GM18519 (cell line): ENCODE measurements at regions not wholly inside any gene's neighbourhood (a gene's known extent, or its start where the extent isn't known, plus 50 kb on each side); places are given as distances from the start of the nearest gene placed in this dataset.

Experiments used
- ATAC-seq: cut with Tn5 transposase; IDR thresholded peaks from one replicate; pipeline ENCODE4 v1.9.1; 2021; ENCODE audit warnings: mild to moderate bottlenecking, moderate library complexity; ENCODE audit not compliant: unreplicated experiment, low FRiP score

DNA sequence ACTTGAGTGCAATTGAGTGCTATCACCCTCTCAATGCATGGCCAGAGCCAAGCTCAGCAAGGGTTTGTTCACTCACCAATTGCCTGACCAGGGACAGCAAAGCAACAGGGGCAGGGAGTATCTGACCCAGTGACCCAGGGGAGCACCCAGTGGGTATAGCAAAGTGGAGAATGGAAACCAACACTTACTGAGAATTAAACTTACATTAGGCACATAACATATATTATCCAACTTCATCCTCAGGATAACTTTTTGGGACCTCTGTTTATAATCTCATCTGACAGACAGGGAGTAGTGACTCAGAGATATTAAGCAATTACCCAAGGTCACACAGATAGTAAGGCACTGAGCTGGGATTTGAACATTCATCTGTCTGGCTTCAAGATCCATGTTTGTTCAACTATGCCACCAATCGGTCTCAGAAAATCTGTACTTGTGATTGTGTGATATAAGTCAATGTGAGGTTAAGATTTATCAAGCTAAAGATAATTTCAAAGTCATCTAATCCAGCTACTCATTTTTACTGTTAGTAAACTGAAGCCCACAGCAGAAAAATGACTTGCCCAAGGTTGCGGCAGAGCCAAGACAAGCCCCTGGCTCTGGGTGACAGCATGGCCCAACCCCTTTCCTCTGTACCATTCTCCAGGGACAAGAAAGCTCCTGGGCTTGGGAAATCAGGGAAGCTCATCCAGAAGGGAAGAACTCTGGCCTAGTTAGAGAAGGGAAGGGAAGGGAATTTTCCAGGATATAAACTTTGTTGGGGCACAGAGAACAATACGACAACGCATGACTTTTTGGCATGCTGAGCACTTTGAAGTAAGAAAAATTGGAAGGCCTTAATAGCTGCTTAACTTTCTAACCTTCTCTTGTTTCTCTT is 138.0 kb upstream of the SMAD3 start:
- ATAC-seq = no peak

DNA sequence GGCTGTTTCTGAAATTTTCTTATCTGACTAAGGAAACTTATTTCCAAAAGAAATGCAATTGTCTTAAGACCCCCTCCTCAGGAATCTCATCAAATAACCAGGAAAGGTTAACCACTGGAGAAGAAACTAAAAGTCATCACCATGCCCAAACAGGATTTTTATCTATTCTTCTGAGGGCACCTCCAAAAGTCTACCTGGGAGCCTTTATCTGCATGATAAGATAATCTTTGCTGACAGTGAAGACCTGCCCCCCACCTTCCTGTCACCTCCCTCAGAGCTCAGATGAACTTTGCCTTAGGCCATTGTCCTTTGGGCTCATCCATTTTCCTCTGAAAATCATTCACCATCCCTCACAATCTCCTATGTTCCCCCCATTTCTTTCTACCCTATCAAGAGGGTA is 137.3 kb upstream of the SMAD3 start:
- no peak for ATAC-seq

DNA sequence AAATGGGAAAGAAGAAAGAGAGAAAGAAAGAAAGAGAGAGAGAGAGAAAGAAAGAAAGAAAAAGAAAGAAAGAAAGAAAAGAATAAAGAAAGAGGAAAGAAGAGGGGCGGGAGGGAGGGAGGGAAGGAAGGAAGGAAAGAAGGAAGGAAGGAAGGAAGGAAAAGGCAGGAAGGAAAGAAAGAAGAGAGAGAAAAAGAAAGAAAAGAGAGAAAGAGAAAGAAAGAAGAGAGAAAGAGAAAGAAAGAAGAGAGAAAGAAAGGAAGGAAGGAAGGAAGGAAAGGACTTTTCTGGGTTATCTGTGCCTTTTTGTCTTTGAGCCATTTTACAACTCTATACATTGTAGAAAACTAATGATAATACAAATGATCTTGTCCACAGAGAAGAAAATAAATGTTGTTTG is 136.6 kb upstream of the SMAD3 start:
- ATAC-seq = no peak

DNA sequence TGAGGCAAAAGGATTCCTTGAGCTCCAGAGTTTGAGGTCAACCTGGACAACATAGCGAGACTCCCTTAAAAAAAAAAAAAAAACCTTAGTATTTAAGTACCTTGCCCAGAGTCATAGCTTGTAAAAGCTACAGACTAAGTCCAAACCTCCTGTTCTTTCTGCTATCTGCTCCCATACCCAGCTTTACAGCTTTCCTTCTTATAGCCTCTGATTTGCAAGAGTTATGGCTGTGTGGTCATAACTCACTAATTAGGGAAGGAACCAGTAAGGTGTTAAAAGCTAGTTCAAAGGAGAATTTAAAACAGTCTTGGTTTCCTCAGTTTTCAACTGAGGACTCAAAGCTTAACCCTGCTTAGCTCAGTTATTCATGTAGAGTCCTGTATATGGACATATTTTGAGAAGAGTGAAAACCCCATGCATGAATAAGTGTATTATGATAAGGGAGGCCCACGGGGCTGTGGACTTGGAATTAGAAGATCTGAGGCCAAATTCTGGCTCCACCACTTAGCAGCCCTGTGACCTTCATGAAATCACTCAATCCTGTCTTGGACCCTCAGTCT is 135.5 kb upstream of the SMAD3 start:
- ATAC-seq = no peak

DNA sequence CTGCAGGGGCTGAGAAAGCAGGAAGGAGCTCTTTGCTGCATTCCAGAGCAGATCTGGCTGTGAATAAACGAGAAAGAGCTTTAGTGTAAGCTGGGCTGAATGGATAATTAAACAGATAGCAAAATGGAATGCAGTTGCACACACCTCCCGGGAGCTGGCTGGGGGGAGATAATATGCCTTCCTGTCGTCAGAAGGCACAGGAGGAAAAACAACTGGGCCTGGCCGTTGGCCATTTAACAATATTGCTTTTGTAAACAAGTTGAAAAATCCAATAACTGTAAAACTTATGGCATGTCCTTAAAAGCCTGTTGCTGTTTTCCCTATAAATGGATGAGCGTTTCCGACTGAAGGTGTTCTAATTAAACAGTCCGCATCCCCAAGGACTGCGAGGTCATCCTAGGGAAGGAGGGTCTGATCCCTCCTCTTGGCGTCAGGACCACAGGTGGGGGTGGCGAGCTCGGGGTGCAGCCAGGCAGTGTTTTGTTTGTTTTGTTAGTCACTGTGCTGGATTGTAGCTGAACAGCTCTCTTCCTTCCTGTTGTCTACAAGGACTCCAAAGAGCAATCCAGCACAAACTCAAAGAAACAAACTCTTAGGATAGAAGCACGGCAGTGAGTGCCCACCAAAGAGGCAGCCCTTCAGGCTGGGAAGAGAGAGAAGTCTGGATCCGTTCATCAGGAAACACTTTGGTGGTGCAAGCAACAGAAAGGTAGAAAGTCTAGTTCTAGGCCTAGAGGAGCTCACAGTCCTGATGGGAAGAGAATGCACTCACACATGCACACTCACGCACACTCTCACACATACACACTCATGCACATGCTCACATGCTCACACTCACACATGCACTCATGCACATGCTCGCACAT is 133.4 kb upstream of the SMAD3 start:
- ATAC-seq = no peak

DNA sequence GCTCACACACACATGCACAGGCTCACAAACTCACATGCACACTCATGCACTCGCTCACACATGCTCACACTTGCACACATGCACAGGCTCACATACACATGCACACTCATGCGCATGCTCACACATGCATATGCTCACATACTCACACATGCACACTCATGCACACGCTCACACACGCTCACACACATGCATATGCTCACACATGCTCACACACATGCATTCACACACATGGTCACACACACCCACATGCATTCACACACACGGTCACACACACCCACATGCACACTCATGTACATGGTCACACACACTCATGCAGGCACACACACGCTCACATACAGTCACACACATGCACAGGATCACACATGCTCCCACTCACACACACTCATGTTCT is 132.8 kb upstream of the SMAD3 start:
- ATAC-seq = no peak

DNA sequence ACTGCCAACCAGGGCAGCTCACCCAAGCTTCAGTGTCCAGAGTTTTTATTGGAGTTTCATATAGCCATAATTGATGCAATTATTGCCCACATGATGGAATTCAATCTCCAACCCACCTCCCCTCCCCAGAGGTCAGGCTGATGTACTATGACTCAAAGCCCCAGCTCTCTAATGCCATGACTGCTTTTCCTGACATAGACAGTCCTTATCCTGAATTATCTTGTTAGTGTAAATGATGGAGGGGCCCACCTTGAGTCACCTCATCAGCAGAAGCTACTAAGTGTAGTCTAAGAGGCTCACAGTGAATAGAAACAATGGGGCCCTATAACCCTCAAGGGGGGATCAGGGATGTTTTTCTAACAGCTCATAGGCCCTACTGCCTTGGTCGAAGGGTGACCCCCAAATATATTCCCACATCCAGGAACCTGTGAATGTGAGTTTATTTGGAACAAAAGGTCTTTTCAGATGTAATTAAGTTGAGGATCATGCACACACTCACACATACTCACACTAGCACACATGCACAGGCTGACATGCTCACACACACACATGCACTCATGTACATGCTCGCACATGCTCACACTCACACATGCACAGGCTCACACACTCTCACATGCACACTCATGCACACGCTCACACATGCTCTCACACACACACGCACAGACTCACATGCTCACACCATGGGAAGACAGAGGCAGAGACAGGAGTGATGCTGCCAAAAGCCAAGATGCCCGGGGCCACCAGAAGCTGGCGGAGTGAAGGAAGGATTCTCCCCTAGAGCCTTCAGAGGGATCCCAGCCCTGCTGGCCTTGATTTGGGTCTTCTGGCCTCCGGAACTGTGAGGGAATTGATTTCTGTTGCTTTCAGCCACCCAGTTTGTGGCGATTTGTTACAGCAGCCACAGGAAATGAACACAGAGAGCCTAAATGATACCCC is 131.2 kb upstream of the SMAD3 start:
- no peak for ATAC-seq

DNA sequence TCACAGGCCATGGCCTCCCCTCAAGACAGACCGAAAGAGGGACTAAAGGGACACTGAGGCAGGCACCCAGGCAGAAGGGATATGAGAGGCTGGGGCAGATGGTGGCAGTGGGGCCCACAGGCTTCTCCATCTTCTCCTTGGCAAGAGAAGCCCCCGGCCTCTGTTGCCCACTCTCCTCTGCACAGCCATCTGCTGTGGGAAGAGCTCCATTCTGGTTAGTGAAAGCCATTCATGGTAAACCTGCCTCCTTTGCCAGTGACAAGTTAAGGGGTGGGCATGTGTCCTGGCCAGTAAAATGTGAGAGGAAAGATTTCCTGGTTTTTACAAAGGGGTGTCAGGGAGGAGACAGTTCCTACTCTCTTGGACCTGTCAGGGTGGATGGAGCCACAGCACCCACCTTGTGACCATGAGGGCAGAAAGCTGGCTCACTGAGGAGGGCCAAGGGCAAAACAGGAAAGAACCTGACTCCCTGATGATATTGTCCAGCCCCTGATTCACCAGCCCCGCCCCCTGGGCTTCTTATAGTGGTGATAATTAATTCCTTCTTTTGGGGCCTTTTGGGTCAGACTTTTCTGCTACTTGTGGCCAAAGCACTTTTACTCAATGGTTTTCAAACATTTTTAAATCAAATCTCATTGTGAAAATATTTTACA is 130.4 kb upstream of the SMAD3 start:
- no peak for ATAC-seq

DNA sequence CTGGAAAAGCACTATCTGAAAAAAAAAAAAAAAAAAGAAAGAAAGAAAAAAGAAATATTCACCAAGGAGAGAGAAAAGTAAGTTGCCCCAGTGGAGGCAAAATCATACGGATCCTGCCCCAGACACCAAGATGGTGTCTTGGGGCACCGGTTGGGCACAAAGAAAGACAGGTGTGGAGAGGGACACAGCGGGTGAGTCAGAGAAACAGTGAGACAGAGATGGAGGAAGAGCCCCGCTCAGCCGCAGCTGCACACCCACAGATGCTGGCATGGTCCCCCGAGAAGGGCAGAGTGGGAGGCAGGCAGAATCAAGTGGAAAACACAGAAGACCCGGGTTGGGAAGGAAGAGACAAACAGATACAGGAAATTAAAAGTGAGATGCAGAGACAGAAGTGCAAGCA is 129.7 kb upstream of the SMAD3 start:
- no peak for ATAC-seq

DNA sequence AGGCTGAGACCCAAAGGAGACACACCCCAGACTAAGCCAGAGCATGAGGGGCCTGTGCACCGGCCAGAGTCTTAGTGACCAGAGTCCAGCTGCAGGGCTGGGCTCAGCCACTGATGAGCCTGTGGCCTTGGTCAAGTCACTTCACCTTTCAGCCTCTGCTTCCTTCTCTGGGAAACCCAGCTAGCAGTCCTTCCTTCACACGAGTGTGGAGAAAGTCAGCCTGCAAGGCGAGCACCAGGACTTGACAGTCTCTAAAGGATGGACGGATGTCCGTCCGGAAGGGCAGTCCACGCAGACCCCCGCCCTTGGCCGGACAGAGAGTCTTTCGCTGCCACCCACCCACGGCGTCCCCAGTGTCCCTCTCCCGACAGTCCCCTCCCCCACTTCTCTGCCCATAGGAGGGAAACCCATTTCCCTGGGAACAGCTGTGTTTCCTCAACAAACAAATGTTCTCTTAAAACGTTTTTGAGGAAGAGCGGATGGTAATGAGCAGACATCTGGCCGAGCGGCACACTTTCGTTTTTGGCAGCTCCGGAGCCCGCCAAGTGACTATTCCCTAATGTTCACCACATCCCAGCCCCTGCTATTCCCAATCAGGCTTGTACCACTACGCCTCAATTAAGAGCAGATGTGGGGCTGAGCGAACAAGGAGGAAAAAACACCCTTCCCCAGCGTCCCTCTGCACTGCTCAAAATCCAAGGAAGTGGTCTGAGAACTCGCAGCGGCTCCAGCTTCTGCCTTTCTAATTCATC is 129.1 kb upstream of the SMAD3 start:
- no peak for ATAC-seq

DNA sequence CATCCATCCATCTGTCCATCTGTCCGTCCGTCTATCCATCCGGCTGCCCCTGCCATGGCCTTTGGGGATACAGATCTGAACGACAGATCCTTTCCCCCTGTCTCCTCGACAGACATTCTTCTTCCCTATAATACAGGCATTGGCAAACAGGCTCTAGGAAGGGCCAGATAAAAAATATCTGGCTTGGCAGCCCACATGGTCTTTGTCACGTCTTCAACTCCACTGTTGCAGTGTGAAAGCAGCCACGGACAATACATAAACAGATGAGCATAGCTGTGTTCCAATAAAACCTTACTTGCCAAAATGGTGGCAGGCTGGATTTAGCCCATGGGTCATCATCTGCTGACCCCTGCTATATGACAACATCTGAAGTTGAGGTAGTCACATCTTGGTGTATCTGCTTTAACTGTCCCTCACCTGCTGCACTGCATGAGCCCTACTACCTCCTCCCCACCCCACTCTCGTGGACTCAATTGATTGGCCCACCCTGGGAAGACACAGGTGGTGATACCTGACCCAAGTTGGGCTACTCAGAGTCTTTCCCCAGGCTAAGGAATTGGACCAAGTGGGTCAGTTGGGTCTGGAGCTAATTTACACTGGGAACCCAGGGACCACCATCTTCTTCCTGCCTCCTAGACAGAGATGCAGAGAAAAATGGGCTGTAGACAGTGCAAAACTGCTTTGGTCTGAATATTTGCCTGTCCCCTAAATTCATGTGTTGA is 128.4 kb upstream of the SMAD3 start:
- no peak for ATAC-seq

DNA sequence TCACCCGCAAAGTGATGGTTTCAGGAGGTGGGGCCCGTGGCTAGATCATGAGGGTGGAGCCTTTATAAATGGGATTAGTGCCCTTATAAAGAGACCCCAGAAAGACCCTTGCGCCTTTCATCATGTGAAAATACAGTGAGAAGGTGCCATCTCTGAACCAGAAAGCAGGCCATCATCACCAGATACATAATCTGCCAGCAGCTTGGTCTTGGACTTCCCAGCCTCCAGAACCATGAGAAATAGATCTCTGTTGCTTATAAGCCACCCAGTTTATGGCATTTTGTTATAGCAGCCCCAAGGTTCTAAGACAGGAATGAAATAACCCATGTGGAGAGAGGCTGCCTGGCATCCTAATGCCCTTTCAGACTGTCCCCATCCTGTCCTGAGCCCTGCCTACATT is 127.8 kb upstream of the SMAD3 start:
- no peak for ATAC-seq

DNA sequence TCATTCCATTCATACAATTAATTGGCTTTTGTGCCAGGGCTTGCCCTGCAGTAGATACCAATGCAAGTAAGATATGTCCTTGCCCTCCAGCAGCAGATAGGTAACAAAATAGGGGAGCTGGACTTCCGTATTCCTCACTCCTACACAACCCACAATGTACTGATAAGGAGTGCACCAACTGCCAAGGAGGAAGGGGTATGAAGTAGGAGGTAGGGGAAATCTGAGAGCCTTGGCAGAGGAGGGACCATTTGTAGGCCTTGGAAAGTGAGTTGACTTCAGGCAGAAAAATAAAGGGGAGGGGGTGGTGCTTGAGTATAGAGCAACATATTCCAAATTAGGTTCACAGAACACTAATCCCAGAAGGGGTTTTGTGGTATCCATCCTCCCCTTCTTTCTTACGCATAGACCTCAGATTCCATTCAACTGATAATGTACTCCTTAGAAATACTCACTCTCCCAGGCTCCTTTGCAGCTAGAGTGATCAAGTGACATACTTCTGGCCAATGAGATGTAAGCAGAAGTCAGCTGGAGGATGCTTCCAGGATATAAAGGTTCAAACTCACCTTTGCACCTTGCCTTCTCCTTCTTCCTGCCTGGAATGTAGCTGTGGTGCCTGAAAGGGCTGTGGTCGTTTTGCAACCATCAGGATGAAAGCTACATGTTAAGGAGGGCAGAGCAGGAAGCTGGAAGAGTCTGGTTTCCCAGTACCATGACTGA is 127.1 kb upstream of the SMAD3 start:
- ATAC-seq = no peak

DNA sequence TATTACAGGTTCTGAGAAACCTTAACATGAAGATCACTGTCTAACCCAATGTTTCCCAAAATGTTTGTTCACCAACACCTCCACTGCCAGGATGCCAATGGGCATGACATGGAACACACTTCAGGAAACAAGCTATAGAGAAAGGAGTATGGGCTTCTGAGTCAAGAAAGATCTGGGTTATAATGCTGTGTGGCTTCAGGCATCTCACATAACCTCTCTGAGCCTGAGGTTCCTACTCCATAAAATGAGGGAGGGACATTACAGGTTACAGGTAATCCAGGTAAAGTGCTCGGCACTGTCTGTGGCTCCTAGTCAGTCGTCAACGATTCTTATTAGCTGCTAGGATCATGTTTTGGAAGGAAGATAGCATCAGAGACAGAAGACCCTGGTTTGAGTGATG is 126.4 kb upstream of the SMAD3 start:
- ATAC-seq = no peak

DNA sequence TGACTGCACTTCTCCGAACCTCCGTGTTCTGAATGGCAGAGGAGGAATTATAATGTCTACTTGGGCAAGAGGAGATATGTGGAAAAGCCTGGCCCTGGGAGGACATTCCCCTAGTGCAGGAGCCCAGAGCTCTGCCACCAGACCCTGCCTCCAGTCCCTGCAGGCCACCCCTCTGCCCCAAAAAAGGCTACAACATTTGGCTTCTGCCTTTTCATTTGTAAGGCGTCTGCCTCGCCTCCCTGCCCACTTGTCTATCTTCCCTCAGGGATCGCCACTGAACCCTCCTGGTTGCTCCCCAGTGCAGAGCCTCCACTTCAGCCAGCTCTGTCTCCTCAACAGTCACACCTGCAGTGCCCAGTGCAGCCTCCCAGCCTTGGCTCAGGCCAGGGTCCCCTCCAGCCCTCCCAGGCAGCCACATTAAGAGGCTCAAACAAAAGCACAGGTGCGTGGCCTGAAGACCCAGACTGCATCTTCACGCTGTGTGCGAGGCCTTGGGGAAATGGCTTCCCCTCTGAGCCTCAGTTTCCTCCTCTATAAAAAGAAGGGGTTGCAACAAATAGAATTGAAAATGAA is 125.9 kb upstream of the SMAD3 start:
- ATAC-seq = no peak

DNA sequence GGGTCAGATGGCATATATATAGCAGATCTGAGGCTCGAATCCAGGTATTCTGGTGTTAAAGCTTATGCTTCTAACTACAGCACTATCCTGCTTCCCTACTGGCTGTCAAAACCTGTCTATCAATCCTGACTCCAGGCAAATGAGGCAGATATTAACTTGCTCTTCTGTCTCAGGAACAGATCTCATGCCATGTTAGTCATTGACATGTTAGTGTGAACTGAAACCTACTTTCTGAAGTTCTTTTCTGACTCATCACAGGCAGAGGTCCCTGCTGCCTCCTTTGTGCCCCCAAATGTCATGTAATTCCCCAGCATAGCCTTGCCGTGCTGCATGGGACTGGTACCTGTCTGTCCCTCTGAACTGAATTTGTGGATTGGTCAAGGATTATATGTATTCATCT is 125.0 kb upstream of the SMAD3 start:
- ATAC-seq = no peak

DNA sequence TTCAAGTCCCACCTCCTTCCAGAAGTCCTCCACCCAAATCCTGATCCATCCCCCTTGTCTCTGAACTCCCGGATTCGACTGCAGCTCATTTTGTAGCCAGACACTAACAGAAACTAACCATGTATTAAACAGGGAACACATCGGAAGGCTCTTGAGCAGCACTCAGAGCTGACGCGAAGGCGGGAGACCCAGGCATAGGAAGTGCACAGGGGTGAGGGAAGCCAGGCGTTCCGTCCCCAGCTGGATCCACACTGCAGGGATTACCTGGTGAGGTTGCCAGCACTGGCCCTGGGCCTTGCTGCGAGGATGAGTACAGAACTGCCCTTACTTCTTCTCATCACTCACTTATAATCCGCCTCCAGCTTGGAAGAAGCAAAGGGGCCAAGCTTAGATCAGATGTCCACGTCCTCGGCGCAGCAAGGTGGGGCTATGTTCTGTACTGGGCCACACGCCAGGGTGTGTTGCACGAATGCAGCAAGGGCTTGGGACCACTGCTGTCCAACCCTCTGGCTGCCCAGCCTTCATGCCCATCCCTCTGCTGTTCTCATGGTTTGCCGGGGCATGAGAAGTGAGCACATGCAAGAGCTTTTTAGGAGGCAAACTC is 124.2 kb upstream of the SMAD3 start:
- no peak for ATAC-seq
